ENCODE measurements at regions not wholly inside any gene's neighbourhood (a gene's known extent, or its start where the extent isn't known, plus 50 kb on each side); places are given as distances from the start of the nearest gene placed in this dataset.

- Histone ChIP-seq H3K27ac (no peak overlapping the region), H3K9ac (no peak overlapping the region), H3K27me3 (ENCODE audit: insufficient read depth, low read depth) (no peaks in the 10 kb centered on the region), H3K36me3 (ENCODE audit: insufficient read depth) (no peaks in the 10 kb centered on the region), H4K20me1 (ENCODE audit: insufficient read depth) (no peaks in the 10 kb centered on the region), H3K4me3 (IDR thresholded peaks at IDR 0.05; ENCODE audit: insufficient read depth, low read depth, low read length) (no peak overlapping the region), H2AFZ (ENCODE audit: low read depth) (no peak overlapping the region), H3K4me1 (ENCODE audit: low read depth, poor library complexity, severe bottlenecking) (no peaks in the 10 kb centered on the region), H3K4me2 (no peak overlapping the region), H3K79me2 (ENCODE audit: insufficient read depth, low read depth) (no peaks in the 10 kb centered on the region)
- no peak for TF ChIP-seq CTCF (conservative IDR thresholded peaks at IDR 0.05; ENCODE audit: low read depth, low read length)
Measured at GRCh38 chr21:38744861-38745260, 60.9 kb upstream of the ETS2 start.

DNA sequence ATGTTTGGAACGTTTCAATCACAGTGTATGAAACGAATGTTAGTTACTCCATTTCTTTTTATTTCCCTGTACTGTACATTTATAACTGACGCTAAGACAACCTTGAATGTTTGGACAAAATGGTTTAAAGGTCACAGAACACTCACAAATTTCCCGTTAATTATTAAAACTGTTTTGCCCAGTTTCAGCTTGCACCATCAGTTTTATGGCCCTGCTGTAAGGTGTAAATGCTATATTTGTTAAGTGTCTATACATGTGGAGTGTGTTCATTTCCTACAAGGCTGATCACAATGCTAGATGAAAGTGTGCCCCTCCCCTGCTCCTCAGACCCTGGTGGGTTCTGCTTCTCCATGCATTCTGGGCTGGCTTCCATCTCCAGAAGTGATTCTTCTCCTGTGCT lies 57.9 kb upstream of the ETS2 start:
- H4K20me1 ChIP-seq (ENCODE audit: insufficient read depth) = no peaks in the 10 kb centered on the region
- H3K27ac ChIP-seq = no peak overlapping the region
- no peaks in the 10 kb centered on the region for H3K4me1 ChIP-seq (ENCODE audit: low read depth, poor library complexity, severe bottlenecking)
- H3K4me2 ChIP-seq = no peak overlapping the region
- no peaks in the 10 kb centered on the region for H3K27me3 ChIP-seq (ENCODE audit: insufficient read depth, low read depth)
- H3K79me2 ChIP-seq (ENCODE audit: insufficient read depth, low read depth) = no peaks in the 10 kb centered on the region
- no peak overlapping the region for H3K4me3 ChIP-seq (IDR thresholded peaks at IDR 0.05; ENCODE audit: insufficient read depth, low read depth, low read length)
- TF ChIP-seq CTCF (conservative IDR thresholded peaks at IDR 0.05; ENCODE audit: low read depth, low read length) = no peak
- no peaks in the 10 kb centered on the region for H3K36me3 ChIP-seq (ENCODE audit: insufficient read depth)
- no peak overlapping the region for H2AFZ ChIP-seq (ENCODE audit: low read depth)
- H3K9ac ChIP-seq = no peak overlapping the region

DNA sequence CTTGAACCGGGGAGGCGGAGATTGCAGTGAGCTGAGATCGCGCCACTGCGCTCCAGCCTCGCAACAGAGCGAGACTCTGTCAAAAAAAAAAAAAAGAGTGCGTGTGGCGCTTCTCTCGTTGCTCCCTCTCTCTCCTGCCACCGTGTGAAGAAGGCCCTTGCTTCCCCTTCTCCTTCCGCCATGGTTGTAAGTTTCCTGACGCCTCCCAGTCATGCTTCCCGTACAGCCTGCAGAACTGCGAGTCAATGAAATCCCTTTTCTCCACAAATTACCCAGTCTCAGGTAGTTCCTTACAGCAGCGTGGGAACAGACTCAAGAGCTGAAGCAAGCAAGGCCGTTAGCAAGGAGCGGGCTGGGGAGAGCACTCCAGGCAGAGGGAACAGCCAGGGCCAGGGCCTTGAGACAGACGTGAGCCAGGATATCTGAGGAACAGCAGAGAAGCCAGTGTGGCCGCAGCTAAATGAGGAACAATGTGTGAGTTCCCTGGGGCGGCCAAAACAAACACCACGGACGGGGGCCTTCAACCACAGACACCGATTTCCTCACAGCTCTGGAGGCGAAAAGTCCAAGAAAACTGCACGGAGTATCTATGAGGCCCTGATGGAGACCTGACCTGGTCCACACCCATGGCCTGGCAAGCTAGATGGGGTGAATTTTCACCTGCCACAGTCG lies 54.2 kb upstream of the ETS2 start:
- no peak for TF ChIP-seq CTCF (conservative IDR thresholded peaks at IDR 0.05; ENCODE audit: low read depth, low read length)
- no peak overlapping the region for H2AFZ ChIP-seq (ENCODE audit: low read depth)
- no peaks in the 10 kb centered on the region for H3K27me3 ChIP-seq (ENCODE audit: insufficient read depth, low read depth)
- H3K79me2 ChIP-seq (ENCODE audit: insufficient read depth, low read depth) = no peaks in the 10 kb centered on the region
- H3K4me2 ChIP-seq = no peak overlapping the region
- H4K20me1 ChIP-seq (ENCODE audit: insufficient read depth) = no peaks in the 10 kb centered on the region
- H3K36me3 ChIP-seq (ENCODE audit: insufficient read depth) = no peaks in the 10 kb centered on the region
- H3K4me3 ChIP-seq (IDR thresholded peaks at IDR 0.05; ENCODE audit: insufficient read depth, low read depth, low read length) = no peak overlapping the region
- H3K27ac ChIP-seq = no peak overlapping the region
- H3K9ac ChIP-seq = no peak overlapping the region
- no peaks in the 10 kb centered on the region for H3K4me1 ChIP-seq (ENCODE audit: low read depth, poor library complexity, severe bottlenecking)

DNA sequence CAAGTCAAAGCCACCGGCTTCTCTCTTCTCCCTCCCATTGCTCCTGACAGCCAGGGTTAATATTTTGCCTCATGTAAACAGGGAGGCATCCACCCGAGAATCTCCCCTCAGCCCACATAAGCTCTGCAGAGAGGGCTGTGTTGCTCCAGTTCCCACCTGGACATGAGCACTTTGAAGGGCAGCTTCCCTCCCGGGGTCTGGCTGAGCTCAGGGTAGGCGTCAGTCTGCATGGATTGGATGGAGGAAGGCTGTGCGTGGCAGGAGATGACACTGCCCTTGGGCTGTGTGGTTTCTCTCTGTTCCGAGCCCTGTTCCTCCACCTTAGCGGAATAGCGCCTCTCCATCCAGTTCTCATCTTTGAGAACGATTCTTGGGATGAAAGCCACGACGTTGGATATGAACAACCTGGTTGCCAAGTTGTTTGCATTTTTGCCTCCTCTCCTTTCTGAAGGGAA lies 53.7 kb upstream of the ETS2 start:
- no peaks in the 10 kb centered on the region for H3K4me1 ChIP-seq (ENCODE audit: low read depth, poor library complexity, severe bottlenecking)
- no peaks in the 10 kb centered on the region for H3K27me3 ChIP-seq (ENCODE audit: insufficient read depth, low read depth)

More for the DNA sequence above, 53.7 kb upstream of the ETS2 start:
- no peak overlapping the region for H2AFZ ChIP-seq (ENCODE audit: low read depth)
- H3K27ac ChIP-seq = no peak overlapping the region
- H3K4me2 ChIP-seq = no peak overlapping the region
- H3K4me3 ChIP-seq (IDR thresholded peaks at IDR 0.05; ENCODE audit: insufficient read depth, low read depth, low read length) = no peak overlapping the region
- no peak for TF ChIP-seq CTCF (conservative IDR thresholded peaks at IDR 0.05; ENCODE audit: low read depth, low read length)
- no peaks in the 10 kb centered on the region for H4K20me1 ChIP-seq (ENCODE audit: insufficient read depth)
- no peaks in the 10 kb centered on the region for H3K79me2 ChIP-seq (ENCODE audit: insufficient read depth, low read depth)
- H3K9ac ChIP-seq = no peak overlapping the region
- H3K36me3 ChIP-seq (ENCODE audit: insufficient read depth) = no peaks in the 10 kb centered on the region

All from KMS-11 (cell line).